Left lung (tissue), 4 donors: ENCODE measurements at regions not wholly inside any gene's neighbourhood (a gene's known extent, or its start where the extent isn't known, plus 50 kb on each side); places are given as distances from the start of the nearest gene placed in this dataset.

ENCODE experiments used
- ATAC-seq: fragments of 200-7000 bp; cut with Tn5 transposase; one replicate; pipeline ENCODE4 v1.9.1; 2020; ENCODE audit warnings: moderate library complexity
- DNase-seq, 4 donors: peaks; one replicate each; pipeline ENCODE4 v3.0.0-alpha.2; 2013 to 2020
- H3K27ac ChIP-seq, 2 donors: fragments of 200-600 bp; sonication (generic) in 1 of 2; one replicate each; pipeline versions ENCODE4 v1.5.0 to v1.8.0; 2020 to 2021
- H3K27me3 ChIP-seq, 2 donors: fragments of 200-600 bp; sonication (generic) in 1 of 2; one replicate each; pipeline versions ENCODE4 v1.5.0 to v1.8.0; 2020 to 2021
- H3K36me3 ChIP-seq, 2 donors: fragments of 200-600 bp; sonication (generic) in 1 of 2; one replicate each; pipeline versions ENCODE4 v1.5.0 to v1.8.0; 2020 to 2021
- H3K4me1 ChIP-seq, 2 donors: fragments of 200-600 bp; one replicate each; pipeline ENCODE4 v1.8.0; 2021
- H3K4me3 ChIP-seq, 2 donors: fragments of 200-600 bp; sonication (generic) in 1 of 2; one replicate each; pipeline versions ENCODE4 v1.5.0 to v1.8.0; 2020 to 2021; ENCODE audit warnings: mild to moderate bottlenecking in 1 of 2
- H3K9me3 ChIP-seq, 2 donors: fragments of 200-600 bp; sonication (generic) in 1 of 2; one replicate each; pipeline versions ENCODE4 v1.5.0 to v1.8.0; 2020 to 2021
- CTCF ChIP-seq, 2 donors: fragments of 200-600 bp; sonication (generic) in 1 of 2; IDR thresholded peaks; one replicate each; pipeline versions ENCODE4 v1.5.0 to v1.8.0; 2021; ENCODE audit warnings: antibody characterized with exemption in 2 of 2
- intact Hi-C, 2 donors: fragments of 100-400 bp; cut with DNase I; formaldehyde crosslinking; loops; one replicate each; pipeline versions ENCODE4 v1.11.2 to v1.14.2; 2022
- donor health status: DM: no; HTN: yes; CAD: no.
- donor health status: DM: no; HTN: no; CAD: no.

DNA sequence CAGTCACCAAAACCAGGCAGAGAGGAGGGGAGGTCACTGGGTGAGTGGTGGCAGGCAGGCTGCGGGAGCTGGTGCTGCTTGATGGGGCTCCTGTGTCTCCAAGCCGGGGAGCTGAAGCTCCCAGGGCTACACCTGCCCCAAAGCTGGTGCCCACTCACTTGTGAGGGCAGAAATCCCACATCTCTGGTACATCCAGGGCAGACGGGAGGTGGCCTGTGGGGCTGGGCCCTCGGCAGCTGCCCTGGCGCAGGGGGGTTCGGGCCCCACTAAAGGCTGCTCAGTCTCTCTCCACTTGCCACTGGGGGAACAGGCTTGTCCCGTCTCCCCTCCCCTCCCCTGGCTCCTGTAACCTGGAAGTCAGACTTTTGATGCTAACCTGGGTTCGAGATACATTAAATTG is 55.6 kb upstream of the PPARA start:
- Histone ChIP-seq H3K27me3 (no peaks in the 10 kb centered on the region), H3K4me3 (no peak overlapping the region), H3K36me3 (peaks cover 0 to 72% of the 10 kb centered on the region in 2 donors), H3K27ac (peak overlapping the region in 1 of 2 donors; percentile 63), H3K9me3 (no peaks in the 10 kb centered on the region), H3K4me1 (peaks cover 12 to 76% of the 10 kb centered on the region in 2 donors)
- no peak for TF ChIP-seq CTCF (IDR thresholded peaks at IDR 0.05)
- DNase-seq, result peak in 1 of 4 donors; percentile 55
- intact Hi-C loops, result no loop called here
- no peak for ATAC-seq

- TF ChIP-seq CTCF (IDR thresholded peaks at IDR 0.05), result no peak
- DNase-seq (peak in 1 of 4 donors; percentile 49), ATAC-seq (no peak)
- no peak overlapping the region for H3K4me3 ChIP-seq
- intact Hi-C loops, result no loop called here
- peaks cover 0 to 74% of the 10 kb centered on the region in 2 donors for H3K36me3 ChIP-seq
- peaks cover 6 to 62% of the 10 kb centered on the region in 2 donors for H3K4me1 ChIP-seq
- H3K27me3 ChIP-seq, result no peaks in the 10 kb centered on the region
- no peaks in the 10 kb centered on the region for H3K9me3 ChIP-seq
- no peak overlapping the region for H3K27ac ChIP-seq
Measured at GRCh38 chr22:46096051-46096450, 54.3 kb upstream of the PPARA start.

- Histone ChIP-seq H3K27ac (peak overlapping the region in 1 of 2 donors; percentile 28), H3K4me3 (no peak overlapping the region), H3K36me3 (peaks cover 0 to 74% of the 10 kb centered on the region in 2 donors), H3K27me3 (no peaks in the 10 kb centered on the region), H3K9me3 (no peaks in the 10 kb centered on the region), H3K4me1 (peaks cover 6 to 56% of the 10 kb centered on the region in 2 donors)
- no peak for ATAC-seq
- DNase-seq, result peak in 1 of 4 donors; percentile 66
- TF ChIP-seq CTCF (IDR thresholded peaks at IDR 0.05), result no peak
- intact Hi-C loops, result no loop called here
Measured at GRCh38 chr22:46096706-46097230, 53.6 kb upstream of the PPARA start.

DNA sequence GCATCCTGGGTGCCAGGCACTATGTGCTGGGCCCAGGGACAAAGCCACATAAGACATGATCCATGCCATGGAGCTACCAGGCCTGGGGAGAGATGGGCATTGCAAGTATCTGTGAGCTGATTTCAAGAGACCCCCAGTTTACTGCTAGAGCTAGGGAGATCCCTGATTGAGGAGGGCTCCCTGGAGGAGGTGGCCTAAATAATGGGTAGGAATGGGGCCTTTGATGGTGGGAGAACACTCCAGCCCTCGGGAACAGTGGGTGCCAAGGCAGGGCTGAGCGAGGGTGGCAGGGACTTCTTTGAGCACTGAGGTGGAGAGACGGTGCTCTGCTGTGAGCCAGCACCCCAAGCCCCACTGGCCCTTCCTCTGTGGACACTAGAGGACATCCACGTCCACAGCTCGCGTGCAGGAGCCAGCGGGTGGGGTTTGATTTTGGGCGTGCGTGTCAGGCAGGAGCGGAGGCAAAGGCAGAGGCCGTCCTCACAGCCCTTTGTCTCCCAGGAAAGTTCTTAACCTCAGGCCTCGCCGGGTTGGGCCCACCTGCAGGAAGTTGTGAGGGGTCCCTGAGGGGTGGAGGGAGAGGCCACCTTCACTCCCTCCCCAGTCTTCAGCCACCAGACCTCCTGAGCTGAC is 52.9 kb upstream of the PPARA start:
- no peaks in the 10 kb centered on the region for H3K27me3 ChIP-seq
- no peak overlapping the region for H3K4me3 ChIP-seq
- ATAC-seq (no peak), DNase-seq (peak in 1 of 4 donors; percentile 52)
- H3K4me1 ChIP-seq, result peaks cover 6 to 57% of the 10 kb centered on the region in 2 donors
- intact Hi-C loops, result no loop called here
- no peak for TF ChIP-seq CTCF (IDR thresholded peaks at IDR 0.05)
- no peaks in the 10 kb centered on the region for H3K9me3 ChIP-seq
- peaks cover 0 to 74% of the 10 kb centered on the region in 2 donors for H3K36me3 ChIP-seq
- peak overlapping the region in 1 of 2 donors; percentile 28 for H3K27ac ChIP-seq

DNA sequence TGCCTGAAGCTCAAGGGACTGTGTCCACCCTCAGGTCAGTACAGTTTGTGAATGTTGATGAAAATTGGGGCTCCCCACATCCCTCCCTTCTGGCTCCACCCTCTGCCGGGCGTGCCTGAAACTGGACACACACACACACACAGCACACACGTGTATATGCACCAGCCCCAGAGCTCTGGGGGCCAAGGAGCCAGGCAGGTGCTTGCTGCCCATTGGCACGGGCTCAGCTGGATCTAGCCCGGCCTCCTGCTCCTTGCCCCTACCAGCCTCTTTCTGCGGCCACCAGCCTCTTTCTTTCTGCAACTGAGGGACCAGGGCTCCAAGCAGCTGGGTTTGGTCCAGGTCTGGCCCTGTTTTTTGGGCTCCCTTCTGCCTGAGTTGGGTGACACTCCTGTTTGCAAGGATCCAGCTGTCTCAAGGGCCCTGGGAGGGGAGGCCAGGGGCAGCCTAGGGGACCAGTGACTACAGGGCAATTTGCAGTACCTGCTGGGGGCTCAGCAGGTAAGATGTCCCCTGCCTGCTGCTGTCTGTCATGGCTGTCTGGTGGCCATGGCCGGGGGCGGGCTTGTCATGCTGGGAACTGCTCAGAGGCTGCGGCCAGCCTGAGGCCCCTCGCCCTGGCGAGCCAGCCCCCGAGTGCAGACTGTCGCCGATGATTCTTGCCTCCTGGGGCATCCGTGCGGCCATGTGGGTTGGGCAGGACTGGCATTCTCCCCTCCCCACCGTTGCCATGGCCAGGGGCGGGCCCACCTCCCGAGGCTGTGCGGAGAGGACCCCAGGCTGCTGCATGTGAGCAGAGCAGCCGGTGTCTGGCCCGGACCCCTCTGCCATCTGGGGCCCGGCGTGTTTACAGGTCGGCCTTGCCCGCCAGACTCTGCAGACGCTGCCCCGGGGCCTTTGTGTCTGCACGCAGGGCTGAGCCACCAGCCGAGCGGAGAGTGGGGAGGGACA is 51.5 kb upstream of the PPARA start:
- Histone ChIP-seq H3K36me3 (peaks cover 0 to 74% of the 10 kb centered on the region in 2 donors), H3K4me1 (peaks cover 2 to 57% of the 10 kb centered on the region in 2 donors), H3K4me3 (no peak overlapping the region), H3K27ac (peak overlapping the region in 1 of 2 donors; percentile 2), H3K27me3 (no peaks in the 10 kb centered on the region), H3K9me3 (no peaks in the 10 kb centered on the region)
- no peak for TF ChIP-seq CTCF (IDR thresholded peaks at IDR 0.05)
- DNase-seq (peak in 1 of 4 donors; percentile 76), ATAC-seq (no peak)
- intact Hi-C loops, result no loop called here
